GM18868 (cell line): ENCODE measurements at regions not wholly inside any gene's neighbourhood (a gene's known extent, or its start where the extent isn't known, plus 50 kb on each side); places are given as distances from the start of the nearest gene placed in this dataset.

Experiments
- ATAC-seq: cut with Tn5 transposase; IDR thresholded peaks from one replicate; pipeline ENCODE4 v1.9.1; 2021; ENCODE audit warnings: mild to moderate bottlenecking, moderate library complexity; ENCODE audit not compliant: unreplicated experiment

DNA sequence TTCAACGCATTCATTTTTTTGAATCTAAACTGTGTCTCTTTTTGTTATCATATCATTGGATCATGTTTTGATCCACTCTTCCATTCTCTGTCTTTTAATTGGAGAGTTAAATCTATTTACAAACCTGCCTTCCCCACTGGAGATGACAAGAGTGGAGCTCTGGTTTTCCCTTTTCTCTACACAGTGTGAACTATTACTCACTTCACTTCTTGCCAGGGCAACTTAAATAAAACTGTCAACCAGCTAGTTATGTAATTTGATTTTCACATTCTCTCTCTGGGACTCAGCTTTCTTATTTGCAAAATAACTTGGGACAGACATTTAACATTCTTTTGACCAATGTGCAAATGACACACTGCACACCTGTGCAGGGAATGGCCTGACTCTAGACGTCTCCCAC, 230.8 kb upstream of the CST7 start:
- ATAC-seq = no peak

DNA sequence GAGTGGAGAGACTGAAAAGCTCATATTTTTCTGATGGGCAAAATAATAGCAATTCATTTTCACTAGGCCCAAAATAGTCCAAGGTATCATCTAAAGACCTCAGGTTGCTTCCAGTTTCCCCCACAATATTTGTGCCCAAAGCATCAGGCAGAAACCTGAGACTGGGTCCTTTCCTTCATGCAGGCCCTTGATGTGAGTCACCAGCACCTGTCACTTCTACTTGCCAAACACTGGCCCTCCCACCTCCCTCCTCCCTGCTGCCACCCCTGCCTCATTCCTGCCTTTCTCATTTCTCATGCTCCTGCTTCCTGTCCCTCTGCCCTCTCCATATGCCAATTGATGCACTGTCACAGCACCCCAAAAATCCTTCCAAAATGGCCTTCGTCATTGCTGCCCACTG, 230.4 kb upstream of the CST7 start:
- no peak for ATAC-seq

DNA sequence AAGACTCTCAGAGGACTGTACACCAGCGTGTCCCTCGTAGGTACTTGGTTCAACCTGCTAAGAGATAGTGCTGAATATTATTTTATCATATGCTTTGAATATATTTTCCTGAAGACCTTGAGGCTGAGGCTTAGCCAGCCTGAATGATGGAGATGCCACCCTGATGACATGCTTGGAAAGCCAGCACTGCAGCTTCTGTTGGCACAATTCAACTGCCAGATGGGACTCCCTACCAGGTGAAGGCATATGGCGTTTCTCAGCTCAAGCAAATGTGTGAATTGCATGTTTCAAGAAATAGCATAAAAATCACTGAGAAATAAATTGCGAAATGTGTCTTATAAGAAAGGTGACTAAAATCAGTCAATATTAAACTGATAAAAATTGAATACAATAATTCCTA, 228.1 kb upstream of the CST7 start:
- ATAC-seq = no peak

DNA sequence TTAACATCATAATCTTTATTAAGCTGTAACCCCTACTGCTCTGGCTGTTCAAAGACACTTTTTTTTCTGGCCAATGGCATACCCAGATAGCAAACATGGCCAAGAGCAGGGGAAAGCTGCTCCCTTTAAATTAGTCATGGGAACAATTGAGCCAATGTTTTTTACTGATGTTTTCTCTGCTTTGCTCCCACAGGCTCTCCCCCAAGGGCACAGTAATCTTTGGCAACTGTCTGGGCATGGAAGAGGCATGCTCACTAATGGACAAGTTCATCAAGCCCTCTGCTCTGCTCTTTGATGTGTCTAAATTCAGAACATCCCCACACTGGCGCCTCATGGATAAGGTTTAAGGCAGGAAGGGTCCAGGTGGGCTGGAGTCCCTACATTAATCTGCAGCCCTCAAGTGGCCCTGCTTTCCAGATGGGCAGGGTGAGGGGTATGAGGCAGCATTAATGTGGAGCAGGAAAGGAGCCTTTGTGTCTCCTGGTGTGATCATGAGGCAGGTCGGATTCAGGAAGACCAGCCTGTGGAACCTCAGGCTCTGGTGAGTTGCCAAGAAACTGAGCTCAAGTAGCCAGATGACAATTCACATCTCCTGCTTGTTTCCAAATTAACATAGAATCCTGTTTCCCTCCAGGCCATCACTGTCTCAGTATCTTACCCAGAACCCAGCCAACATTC, 227.0 kb upstream of the CST7 start:
- ATAC-seq = no peak

DNA sequence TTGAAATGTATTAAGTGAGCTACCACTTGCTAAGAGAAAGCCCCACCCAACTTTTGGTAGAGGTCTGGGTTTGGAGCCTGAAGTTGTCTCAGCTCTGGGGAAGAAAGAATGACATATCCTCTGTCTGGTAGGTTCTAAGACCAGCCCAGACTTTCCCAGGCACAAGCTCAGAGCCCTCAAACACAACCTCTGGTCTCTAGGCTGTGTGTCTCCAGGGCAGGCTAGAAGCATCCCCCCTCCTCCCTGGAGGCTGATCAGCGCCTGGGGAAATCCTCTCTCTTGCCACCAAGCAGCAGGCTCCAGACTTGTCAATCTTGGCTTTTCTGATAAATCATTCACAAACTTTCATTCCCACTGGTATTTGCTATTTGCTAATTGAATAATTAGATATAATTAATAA, 226.5 kb upstream of the CST7 start:
- ATAC-seq = no peak

DNA sequence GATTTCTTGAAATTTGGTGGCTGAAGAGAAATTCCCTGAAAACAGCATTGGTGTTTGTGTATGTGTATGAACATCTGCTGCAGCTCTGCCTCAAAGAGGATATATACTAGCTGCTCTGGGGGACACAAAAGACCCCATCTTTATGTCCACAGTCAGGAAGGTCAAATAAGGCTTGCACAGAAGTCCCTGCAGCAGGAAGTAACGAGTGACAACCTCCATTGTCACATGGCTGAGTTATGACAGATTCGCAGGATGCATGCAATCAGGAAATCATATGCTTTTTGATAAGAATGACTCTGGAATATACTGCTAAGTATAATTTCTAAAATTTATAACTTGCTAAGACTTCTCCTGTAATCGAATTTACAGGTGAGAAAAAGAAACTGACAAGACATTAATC, 225.9 kb upstream of the CST7 start:
- no peak for ATAC-seq

DNA sequence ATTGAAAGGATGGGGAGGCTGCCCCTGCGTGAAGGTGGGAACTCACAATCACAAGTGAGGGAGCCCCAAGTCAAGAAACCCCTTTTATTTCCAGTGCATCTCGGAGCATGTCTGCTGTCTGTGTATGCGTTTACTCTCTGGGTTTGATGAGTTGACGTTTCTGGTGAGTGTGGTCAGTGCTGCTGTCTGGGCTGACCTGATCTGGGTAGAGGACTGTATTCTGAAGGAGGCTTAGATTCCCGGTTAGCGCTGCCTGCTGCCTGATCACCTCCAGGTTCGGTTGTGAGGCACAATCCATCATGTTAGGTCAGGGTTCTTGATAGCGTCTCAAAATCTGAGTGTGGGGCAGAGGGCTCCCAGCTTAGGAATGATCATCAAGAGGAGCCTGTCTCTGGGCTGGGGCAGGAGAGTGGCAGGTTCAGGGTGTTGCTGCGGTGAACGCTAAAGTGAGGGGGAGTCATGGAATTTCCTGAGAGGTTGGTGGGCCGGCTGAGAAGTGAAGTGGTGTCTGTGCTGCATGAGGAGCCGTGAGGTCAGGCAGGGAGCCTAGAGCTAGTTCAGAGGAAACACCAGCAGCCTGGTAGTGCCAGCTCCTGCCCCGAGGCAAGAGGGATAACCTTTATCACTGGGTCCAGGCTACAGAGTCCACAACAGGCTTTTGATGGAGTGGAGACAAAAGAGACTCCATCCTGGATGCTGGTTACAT, 225.3 kb upstream of the CST7 start:
- no peak for ATAC-seq

DNA sequence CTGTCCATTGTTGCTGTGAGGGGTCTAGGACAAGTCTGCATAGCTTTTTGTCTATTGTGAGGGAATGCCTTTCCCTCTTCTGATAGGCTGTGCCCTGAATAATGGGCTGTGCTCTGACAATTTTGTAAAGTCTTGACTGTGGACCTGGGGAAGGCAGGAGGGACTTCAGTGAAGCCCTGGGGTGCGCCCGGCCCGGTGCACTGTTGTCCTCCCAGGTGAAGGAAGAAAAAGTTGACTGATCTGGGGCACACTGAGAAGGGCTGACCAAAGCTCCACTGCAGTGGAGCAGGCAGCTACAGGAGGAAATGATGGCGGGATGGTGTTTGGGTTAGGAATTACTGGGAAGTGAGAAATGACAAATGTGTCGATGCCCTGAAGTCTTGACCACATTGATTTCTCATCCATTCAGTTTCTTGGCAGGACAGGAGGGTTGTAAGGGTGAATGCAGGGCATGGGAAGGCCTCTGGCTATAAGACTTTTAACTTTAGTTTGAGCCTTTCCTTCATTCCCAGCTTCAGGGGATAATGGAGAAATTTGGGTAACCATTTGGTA, 224.0 kb upstream of the CST7 start:
- ATAC-seq = no peak

DNA sequence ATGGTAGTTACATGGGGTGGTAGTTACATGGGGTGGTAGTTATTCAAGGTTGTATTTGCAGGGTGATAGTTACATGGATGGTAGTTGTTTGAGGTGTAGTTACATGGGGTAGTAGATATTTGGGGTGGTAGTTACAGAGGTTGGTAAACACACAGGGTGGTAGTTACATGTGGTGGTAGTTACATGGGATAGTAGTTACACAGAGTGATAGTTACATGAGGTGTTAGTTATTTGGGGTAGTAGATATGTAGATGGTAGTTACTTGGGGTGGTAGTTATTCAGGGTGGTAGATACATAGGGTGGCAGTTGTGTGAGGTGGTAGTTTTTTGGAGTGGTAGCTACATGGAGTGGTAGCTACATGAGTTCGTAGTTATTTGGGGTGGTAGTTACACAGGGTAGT, 221.3 kb upstream of the CST7 start:
- ATAC-seq = no peak

DNA sequence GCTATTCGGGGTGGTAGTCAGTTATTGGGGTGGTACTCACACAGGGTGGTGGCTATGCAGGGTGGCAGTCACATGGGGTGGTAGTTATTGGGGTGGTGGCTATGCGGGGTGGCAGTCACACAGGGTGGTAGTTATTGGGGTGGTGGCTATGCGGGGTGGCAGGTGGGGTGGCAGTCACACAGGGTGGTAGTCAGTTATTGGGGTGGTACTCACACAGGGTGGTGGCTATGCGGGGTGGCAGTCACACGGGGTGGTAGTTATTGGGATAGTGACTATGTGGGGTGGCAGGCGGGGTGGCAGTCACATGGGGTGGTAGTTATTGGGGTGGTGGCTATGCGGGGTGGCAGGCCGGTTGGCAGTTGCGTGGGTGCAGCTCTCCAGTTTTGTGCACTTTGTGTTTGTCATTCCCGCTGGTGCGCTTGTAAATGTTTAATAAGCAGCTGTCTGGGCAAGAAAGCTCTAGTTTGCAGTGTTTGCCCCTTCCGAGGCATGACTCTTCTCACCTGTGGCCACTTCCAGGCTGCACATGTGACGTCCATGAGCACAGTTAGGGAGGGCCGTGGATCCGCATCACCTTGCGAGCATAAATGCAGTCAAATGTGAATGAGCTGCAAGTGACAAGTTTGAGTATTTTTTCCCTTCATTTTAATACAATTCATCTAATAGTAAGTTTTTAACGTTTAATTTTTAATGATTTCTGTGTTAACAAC, 219.0 kb upstream of the CST7 start:
- ATAC-seq = no peak

DNA sequence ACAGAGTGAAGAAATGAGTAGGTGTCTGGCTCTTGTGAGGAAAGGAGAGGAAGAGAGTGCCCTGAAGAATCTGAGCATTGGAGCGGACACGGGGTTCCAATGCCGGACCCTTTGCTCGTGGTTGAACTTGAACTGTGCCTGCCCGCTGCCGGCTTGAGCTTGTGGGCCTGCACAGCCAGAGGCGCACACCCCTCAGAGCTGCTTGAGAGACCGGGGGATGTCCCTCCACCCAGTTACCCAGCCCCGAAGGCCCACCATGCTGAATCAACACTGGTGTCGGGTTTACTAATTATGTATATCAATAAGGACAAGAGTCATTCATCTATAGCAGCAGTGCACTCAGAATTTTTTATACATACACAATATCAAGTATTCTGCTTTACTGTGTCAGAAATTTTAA, 218.3 kb upstream of the CST7 start:
- no peak for ATAC-seq

DNA sequence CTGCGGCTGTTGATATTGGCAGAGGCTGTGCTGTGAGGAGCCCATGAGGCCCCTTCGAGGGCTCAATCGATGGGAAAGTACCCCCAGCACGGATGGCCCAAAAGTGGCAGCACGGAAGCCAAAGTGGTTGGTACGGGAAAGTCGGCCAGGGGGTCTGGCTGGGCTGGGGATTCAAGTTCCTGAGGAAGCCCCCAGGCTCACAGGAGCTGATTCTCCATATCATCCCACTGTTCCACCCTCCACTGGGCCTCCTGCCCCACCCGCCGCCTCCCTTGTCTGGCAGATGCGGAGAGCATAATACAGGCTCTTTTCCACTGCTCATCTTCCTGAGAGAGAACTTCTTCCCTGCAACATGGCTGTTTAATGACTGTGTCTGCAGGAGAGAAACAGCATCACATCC, 217.8 kb upstream of the CST7 start:
- ATAC-seq = no peak

DNA sequence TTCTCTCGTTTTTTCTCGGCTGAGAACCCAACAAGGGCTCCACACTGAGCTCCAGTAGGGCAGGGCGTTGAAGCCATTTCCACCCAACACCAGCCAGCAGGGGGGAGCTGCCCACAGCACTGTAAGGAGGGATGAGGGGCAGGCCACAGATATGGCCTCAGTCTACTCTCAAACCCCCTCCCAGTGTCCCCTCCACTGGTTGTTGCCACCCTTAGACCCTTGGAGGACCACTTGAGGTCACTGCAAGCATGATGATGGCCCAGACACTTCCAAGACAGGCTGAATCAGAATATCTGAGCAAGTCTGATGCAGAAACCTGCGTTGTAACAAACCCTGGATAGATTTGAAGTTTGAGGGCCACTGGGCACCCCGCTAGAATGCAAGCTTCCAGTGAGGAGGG, 217.0 kb upstream of the CST7 start:
- ATAC-seq = no peak

DNA sequence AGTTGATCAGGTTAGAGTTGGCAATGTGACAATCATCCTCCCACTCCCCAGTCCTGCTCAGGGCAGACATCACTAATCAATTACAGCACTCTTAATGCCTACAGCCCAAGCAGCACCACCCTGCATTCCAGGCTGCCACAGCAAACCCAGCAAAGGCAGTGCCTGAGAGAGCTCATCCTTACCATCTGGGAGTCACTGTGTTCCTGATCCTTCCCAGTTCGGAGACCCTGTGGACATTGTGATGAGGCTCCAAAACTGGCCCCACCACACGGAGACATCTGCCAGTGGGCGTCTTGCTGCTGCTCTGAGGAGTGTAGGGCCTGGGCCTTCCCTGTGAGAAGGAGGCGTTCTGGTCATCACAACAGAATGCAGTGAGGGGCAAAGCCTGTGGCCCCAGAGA, 216.5 kb upstream of the CST7 start:
- no peak for ATAC-seq

DNA sequence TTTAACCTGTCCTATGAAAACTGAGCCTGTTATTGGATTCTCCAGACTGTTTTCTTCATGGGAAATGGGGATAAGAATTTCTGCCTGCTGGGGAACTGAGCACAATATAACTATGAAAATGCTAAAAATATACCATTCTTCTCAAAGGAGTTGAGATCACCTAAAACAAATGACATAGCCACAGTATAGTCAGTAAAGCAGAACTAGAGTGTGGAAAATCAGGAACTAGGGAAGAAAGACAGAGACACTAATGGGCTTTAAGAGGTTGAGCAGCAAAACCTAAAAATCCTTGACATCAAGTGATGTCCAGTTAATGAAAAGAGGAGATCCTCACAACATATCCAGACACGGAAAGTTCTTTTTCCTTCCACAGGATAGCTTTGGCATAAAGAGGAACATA, 215.7 kb upstream of the CST7 start:
- ATAC-seq = no peak

DNA sequence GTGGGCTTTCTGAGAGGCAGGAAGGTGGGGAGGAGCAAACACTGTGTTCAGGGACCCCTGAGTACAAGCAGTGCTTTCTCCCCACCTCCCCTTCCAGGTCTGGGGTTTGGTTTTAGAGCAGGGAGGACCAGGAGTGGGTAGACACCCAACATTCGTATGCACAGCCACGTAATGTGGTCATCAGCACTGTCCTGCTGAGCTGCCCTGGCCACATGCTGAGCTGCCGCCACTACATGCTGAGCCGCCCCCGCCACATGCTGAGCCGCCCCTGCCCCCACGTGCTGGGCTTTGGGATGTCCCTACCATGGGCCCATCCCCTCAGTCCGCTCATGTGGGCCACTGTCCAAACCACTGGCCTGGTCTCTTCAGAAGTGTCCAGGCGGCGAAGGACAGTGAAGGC, 214.9 kb upstream of the CST7 start:
- no peak for ATAC-seq

DNA sequence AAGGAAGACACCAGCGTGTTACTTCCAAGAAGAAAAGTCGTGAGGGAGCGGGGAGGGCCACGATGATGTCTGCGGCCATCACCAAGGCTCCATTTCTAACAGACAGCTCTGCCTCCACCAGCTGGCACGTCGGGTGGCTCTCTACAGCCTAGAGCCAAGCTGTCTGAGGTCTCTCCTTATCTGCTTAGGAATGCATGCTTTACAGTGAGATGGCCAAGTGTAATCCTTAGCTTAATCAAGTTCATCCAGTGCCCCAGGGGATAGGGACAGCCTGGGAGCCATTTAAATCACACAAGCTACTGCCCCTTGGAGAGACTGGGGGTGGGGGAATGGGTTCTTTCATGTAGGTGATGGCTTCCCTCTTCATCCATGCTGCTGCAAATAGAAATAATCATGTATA, 213.8 kb upstream of the CST7 start:
- no peak for ATAC-seq

DNA sequence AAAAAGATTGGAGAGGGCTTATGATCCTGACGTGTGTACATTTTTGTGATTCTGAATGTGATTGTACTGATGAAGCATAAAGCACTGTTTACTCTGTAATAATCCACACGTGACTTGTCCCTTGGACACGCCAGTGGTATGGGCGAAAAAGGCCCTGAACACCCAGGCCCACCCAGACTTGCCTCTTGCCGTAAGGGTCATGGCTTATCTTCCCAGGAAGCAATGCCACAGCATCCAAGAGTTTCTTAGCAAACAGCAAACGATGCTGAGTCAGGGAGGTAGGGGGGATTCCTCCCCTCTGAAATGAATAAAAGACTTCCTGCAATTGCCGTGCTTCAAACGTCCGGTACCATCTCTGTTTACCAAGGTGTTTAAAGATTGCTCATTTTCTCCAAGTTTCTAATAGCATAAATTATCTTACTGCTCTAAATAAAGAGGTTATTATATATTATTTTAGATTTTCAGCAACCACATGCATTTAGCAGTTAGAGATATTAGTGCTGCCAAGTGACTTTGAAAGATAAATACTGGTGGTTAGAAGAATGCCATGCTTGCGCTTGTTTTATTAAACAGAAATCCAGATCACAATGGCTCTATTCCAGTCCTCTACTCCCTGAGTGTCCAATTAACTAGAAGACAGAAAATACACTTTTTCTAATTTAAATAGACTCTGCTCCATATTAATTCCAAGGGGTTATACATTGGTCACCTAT, 212.8 kb upstream of the CST7 start:
- no peak for ATAC-seq

DNA sequence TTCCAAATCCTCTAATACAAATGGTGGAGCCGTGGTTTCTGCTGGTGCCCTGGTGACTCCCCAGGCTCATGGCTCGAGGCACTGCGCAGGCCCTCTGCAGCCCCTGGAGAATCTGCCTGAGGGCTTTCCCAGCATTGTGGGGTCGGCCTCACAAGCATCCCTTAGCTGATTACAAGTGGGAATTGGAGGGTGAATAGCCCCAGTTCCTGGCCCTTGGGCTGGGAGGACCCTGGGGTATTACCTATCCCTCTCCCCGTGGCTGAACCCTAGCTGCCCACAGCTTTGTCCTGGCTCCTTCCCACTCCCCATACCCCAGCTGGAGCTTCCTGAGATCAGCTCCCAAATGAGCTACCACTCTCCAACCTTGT, 212.2 kb upstream of the CST7 start:
- ATAC-seq = no peak

DNA sequence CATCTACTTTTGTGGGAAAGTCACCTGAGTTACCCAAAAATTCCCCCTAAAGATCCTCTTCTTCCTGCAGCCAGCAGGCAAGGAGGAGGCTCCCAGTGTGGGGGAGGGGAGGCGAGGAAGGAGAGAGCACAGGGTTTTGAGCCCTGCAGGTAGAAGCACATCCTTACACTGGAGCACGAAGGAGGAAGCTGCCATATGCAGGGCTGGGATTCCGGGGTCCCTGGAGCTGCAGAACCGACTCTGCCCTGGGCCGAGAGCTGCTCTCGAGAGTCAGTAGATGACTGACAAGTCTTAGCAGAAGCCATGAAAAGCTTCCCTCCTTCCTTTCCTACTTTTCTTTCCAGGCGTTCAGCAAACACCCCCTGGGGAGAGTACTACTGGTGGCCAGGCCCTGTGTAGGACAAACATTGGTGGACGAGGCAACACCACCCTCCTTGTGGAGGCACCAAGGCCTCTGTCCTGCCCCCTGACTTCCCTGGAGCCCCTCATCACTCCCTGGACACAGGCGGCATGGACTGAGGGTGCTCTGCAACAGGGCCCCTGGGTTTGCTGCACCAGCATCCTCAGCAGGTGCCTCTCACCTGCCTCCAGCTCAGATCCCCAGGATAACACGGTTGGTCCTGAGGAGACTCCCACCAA, 211.7 kb upstream of the CST7 start:
- no peak for ATAC-seq
